ENCODE measurements at regions not wholly inside any gene's neighbourhood (a gene's known extent, or its start where the extent isn't known, plus 50 kb on each side); places are given as distances from the start of the nearest gene placed in this dataset. TPM values are rescaled to one million over a fixed set of nuclear protein-coding genes. Genes with fewer than 3 reads are reported as not detected.

- CTCF ChIA-PET: no interaction called here
- DNase-seq (ENCODE audit: low read depth, low spot score) (no peak), FAIRE-seq (no peak), ATAC-seq (no peak)
- TF ChIP-seq ATF3 (IDR thresholded peaks at IDR 0.05; ENCODE audit: borderline replicate concordance, extremely low read depth, low read depth, low read length) (no peak), NFYB (IDR thresholded peaks at IDR 0.05; ENCODE audit: insufficient read depth, low read depth, low read length) (no peak), SIX5 (IDR thresholded peaks at IDR 0.05; ENCODE audit: low read depth, low read length, severe bottlenecking) (no peak), TARDBP (IDR thresholded peaks at IDR 0.05; ENCODE audit: borderline replicate concordance) (no peak), KDM1A (IDR thresholded peaks at IDR 0.05; ENCODE audit: borderline replicate concordance) (no peak)
- Histone ChIP-seq H3K27me3 (replicated peaks in 1 of 2; ENCODE audit: control insufficient read depth in 2 of 2, insufficient read depth in 2 of 2, low read length in 1 of 2) (no peaks in the 10 kb centered on the region), H3K27ac (ENCODE audit: control insufficient read depth, insufficient read depth) (no peak overlapping the region), H3K4me1 (ENCODE audit: control insufficient read depth, insufficient read depth, low read length) (no peaks in the 10 kb centered on the region), H3K9me3 (replicated peaks; ENCODE audit: control insufficient read depth, insufficient read depth, low read length) (no peaks in the 10 kb centered on the region; the same call in 2 of the 3 replicates), H3K4me3 (no peak overlapping the region), H4K20me1 (ENCODE audit: control insufficient read depth, insufficient read depth) (no peaks in the 10 kb centered on the region), H3K9ac (ENCODE audit: control insufficient read depth, insufficient read depth, low read length) (no peak overlapping the region), H2AFZ (ENCODE audit: control insufficient read depth, low read depth, low read length) (no peak overlapping the region), H3K79me2 (ENCODE audit: control insufficient read depth, insufficient read depth, low read length) (no peaks in the 10 kb centered on the region), H3K36me3 (ENCODE audit: control insufficient read depth in 2 of 2, insufficient read depth in 2 of 2, low read length in 1 of 2) (no peaks in the 10 kb centered on the region), H3K4me2 (ENCODE audit: control insufficient read depth, insufficient read depth) (no peak overlapping the region)
- in situ Hi-C loops (cut with MboI): no loop called here
- intact Hi-C loops (cut with micrococcal nuclease; ENCODE audit: unreplicated experiment): no loop called here
- POLR2A ChIA-PET: no interaction called here
- SMC1A ChIA-PET (ENCODE audit: uncharacterized antibody, unreplicated experiment): interaction anchor here (0.7 to 1.6 kb wide), 2 partner anchors 10 to 35 kb away, joined by 3 read pairs; no protein-coding TSS in a partner anchor
- RAD21 ChIA-PET (ENCODE audit: unreplicated experiment): no interaction called here
- WGBS (ENCODE audit: insufficient coverage, insufficient replicate concordance, low lambda C conversion rate, missing lambda C conversion rate): 0% methylated on average over 1 of the region's 1 CpG
- BruUV-seq (replicated peaks): no TSS peak
Measured at GRCh38 chr5:81800797-81801196, 49.9 kb upstream of the SSBP2 start.

Small RNA genes in the stretch of these regions (small RNA-seq; reads per million reads assigned to genes)
- gene SEM1P1: not detected

Data from GM12878 (cell line).